DMS79 treated with DMSO at 0.1 percent for 48 hours (cell line): ENCODE measurements at regions not wholly inside any gene's neighbourhood (a gene's known extent, or its start where the extent isn't known, plus 50 kb on each side); places are given as distances from the start of the nearest gene placed in this dataset.

Experiments used
- DNase-seq: peaks from one replicate; lab custom pipeline; 2025; lab: John Stamatoyannopoulos, UW

DNA sequence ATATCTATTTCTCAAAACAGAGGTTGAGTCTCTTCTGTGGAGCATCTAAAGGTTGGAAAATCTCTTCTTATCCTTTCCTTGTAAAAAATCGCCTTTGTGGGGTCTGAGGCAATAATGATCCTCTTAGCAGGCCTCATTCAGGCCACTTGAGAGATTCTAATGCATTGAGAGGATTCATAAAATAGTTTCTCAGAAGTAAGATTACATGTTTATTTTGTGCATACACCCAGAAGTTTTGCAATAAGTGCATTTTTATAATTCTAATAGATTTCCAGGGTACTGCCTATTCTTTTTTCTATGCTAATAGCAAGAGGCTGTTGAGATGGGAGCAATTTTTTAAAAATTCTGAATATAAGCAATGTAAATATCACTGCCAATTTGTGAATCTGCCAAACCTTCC is 342.2 kb upstream of the KLF12 start:
- DNase-seq = no peak

GRCh38 chr13:74466864-74467263 is 332.7 kb upstream of the KLF12 start:
- DNase-seq = no peak

DNA sequence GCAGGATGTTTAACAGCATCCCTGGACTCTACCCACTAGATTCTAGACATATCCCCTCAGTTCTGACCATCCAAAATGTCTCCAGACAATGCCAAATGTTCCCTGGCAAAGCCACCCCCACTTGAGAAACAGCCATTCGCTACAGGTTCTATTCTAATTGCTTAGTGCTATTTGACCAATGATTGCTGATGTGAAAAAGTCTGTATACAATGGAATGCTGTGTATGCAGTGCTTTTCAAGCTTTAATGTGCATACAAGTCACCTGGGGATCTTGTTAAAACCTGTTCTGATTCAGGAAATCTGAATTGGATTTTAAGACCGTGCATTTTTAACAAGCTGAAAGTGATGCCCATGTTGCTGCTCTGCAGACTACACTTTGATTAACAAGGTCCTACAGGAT is 331.8 kb upstream of the KLF12 start:
- no peak for DNase-seq

DNA sequence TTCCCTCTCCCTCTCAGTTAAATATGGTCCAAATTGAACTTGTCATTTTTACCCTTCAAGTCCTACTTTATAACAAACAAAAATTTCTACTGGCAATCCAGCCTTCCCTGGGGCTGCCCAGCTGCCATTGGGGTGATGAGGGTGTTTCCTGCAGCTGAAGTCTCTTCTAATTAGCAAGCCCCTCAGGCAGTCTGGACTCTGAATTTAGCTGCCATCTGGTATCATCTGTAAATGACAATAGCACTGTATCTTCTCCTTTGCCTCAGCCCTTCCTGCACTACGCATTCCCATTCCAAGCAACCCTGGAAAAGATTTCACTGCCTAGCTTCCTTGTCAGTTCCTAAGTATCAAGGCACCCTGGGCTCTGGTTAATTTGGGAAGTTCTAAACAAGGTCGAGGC is 331.1 kb upstream of the KLF12 start:
- no peak for DNase-seq

GRCh38 chr13:74464670-74465069 is 330.5 kb upstream of the KLF12 start:
- DNase-seq = no peak

DNA sequence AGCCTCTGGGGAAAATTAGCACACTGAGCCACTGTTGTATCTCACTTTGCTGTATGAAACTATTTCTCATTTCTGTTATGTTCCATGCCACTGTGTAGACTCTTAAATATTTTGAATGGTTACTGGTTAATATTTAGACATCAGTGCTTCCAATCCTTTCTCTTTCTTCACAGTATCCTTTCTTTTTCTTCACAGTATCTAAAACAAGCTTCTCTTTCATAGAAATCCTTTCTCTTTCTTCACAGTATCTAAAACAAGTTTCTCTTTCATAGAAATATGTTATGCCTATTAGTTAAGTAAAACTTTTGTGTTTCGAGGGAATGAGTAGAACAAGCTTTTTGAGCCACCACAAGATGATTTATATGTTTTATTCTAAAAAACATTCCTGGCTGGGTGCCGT is 326.8 kb upstream of the KLF12 start:
- no peak for DNase-seq

- DNase-seq = no peak
These were observed 318.7 kb upstream of the KLF12 start for GRCh38 chr13:74452881-74453280.

GRCh38 chr13:74452176-74452575 is 318.0 kb upstream of the KLF12 start:
- no peak for DNase-seq

GRCh38 chr13:74450964-74451363 is 316.8 kb upstream of the KLF12 start:
- DNase-seq = no peak

- no peak for DNase-seq
These were observed 316.3 kb upstream of the KLF12 start for GRCh38 chr13:74450525-74450845.

GRCh38 chr13:74449811-74450524 is 315.8 kb upstream of the KLF12 start:
- no peak for DNase-seq

DNA sequence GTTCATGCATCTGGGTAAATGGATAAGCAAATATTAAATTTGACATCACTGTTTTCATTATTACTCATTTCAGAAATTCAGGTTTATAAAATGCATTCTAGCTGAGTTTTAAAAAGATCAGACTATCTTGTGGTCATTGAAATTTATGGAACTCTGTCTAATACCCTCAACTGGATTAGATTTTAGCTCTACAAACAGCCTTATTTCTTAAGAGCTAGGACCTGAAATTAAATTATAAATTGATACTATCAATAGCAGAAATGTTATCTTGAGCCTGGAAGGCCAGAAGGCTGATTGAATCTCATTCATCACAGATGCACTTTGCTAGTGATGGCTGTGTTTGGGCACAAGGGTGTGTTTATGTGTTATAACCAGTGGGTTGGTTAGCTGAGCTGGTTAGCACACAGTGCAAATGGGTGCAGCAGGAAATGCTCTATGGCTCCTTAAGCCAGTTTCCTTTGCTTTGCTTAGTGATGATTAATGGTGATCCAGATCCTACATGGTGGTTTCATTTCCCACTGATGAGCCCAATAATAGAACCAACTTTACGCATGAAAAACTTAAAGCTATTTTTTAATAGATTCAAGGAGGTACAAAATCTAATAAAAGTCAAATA is 310.8 kb upstream of the KLF12 start:
- DNase-seq = no peak

GRCh38 chr13:74444161-74444571 is 310.0 kb upstream of the KLF12 start:
- no peak for DNase-seq

GRCh38 chr13:74443631-74444030 is 309.4 kb upstream of the KLF12 start:
- no peak for DNase-seq

DNA sequence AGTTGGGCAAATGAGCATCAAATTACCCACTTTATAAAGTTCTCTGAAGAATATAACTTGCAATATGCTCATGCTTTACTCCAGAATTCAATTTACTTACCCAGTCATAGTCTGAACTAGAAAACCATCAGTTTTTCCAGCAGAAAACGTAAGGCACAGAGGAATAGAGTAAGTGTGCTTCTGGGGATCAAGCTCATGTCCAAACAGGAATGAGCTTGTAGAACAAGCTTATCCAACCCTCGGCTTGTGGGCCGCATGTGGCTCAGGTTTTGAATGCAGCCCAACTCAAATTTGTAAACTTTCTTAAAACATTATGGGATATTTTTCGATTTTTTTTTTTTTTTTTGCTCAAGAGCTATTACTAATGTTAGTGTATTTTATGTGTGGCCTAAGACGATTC is 308.5 kb upstream of the KLF12 start:
- DNase-seq = no peak

DNA sequence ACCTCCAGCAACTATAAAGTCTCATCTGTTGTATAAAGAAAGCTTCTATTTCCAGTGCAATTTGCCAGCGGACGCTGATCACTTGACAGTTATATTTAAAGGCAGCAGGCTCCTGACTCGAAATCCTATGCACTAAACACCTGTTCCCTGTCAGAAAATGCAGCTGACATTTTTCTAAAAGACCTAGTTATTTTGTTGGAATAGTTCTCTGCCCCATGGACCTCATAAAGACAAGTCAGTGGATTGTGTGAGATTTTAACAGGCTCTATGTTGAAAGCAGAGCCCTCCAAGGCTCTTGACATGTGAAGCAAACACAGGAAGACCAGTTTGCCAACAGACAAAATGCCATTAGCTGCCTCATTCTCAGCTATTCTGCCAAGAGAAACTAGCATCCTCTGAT is 304.7 kb upstream of the KLF12 start:
- DNase-seq = no peak

GRCh38 chr13:74434782-74435181 is 300.6 kb upstream of the KLF12 start:
- DNase-seq = no peak

DNA sequence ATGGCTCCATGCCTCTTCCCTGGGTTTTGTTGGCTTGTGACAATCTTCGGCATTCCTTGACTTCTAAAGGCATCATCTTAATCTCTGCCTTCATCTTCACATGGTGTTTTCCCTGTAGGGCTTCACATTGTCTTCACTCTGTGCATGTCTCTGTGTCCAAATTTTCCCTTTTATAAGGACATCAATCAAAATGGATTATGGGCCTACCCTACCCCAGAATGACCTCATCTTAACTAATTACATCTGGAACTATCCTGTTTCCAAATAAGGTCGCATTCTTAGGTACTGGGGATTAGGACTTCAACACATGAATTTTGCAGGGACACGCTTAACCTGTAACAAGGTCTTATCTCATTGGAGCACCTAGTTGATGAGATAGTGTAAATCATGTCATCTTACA is 290.3 kb upstream of the KLF12 start:
- DNase-seq = no peak

DNA sequence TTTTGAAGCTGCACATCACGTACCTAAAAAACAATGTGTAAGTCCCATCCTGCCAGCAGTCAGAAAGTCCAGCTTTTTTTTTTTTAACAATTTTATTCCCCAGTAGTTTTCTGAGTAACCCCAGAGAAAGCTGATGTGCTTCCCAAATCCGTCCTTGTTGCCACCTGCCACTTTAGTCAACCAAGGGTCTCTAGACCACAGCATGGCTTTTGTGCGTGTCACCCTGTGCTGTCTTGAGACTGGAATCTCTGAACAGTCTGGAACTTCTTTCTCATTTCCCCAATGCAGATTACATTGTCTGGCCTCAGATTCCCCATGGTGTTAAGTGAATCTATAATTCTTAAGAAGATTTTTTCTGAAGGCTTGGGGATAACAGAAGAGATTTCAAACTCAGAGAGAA is 289.2 kb upstream of the KLF12 start:
- DNase-seq = no peak

- DNase-seq = no peak
These were observed 280.3 kb upstream of the KLF12 start for GRCh38 chr13:74414458-74414857.

DNA sequence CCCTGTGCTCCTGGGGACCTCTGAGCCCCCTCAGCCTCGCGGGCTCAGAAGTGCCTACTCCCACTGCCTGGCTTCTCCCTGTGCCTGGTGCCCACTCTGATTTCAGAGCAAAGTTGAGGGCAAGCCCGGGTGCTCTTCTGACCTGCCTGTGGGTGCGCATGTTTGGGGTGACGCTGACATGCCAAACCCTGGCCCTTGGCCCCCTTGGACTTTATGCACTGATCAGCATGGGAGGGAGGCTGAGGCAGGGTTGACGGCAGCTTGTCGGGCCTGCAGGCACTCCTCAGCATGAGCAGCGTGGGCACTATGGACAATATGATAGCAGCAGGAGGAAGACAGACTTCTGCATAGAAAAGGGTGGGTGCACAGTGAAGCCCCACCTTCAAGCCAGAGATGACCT is 279.3 kb upstream of the KLF12 start:
- DNase-seq = no peak

- DNase-seq = no peak
These were observed 275.3 kb upstream of the KLF12 start for GRCh38 chr13:74409551-74409950.

GRCh38 chr13:74406420-74406819 is 272.2 kb upstream of the KLF12 start:
- DNase-seq = no peak

GRCh38 chr13:74398599-74398998 is 264.4 kb upstream of the KLF12 start:
- no peak for DNase-seq
